SU-DHL-6 (cell line): ENCODE measurements at regions not wholly inside any gene's neighbourhood (a gene's known extent, or its start where the extent isn't known, plus 50 kb on each side); places are given as distances from the start of the nearest gene placed in this dataset.

Experiments
- EZH2phosphoT487 ChIP-seq: fragments of 200-600 bp; sonication (generic), shearing (Covaris generic); conservative IDR thresholded peaks from 2 replicates; pipeline ENCODE4 v1.6.1; 2018; ENCODE audit warnings: mild to moderate bottlenecking, antibody characterized with exemption, low read length, moderate library complexity, mixed read lengths
- TF ChIP-seq, protein P1 (sequence below): fragments of 200-600 bp; sonication (generic); IDR thresholded peaks from one replicate; pipeline ENCODE4 v1.5.1; 2017; ENCODE audit warnings: antibody characterized with exemption, mild to moderate bottlenecking, low read length, moderate library complexity; ENCODE audit not compliant: insufficient read depth, poor library complexity, severe bottlenecking

- TF ChIP-seq, protein P1, sequence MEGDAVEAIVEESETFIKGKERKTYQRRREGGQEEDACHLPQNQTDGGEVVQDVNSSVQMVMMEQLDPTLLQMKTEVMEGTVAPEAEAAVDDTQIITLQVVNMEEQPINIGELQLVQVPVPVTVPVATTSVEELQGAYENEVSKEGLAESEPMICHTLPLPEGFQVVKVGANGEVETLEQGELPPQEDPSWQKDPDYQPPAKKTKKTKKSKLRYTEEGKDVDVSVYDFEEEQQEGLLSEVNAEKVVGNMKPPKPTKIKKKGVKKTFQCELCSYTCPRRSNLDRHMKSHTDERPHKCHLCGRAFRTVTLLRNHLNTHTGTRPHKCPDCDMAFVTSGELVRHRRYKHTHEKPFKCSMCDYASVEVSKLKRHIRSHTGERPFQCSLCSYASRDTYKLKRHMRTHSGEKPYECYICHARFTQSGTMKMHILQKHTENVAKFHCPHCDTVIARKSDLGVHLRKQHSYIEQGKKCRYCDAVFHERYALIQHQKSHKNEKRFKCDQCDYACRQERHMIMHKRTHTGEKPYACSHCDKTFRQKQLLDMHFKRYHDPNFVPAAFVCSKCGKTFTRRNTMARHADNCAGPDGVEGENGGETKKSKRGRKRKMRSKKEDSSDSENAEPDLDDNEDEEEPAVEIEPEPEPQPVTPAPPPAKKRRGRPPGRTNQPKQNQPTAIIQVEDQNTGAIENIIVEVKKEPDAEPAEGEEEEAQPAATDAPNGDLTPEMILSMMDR = no peak
- TF ChIP-seq EZH2phosphoT487 = no peak
These were observed 167.6 kb upstream of the CADPS start for GRCh38 chr3:63042833-63043232.
